NCI-H2171 (cell line): ENCODE measurements at regions not wholly inside any gene's neighbourhood (a gene's known extent, or its start where the extent isn't known, plus 50 kb on each side); places are given as distances from the start of the nearest gene placed in this dataset.

Experiments used
- DNase-seq: peaks from one replicate; lab custom pipeline; 2025; lab: John Stamatoyannopoulos, UW

GRCh38 chr11:119853581-119854360 is 124.8 kb upstream of the NECTIN1 start:
- DNase-seq = no peak

GRCh38 chr11:119852741-119853140 is 123.7 kb upstream of the NECTIN1 start:
- DNase-seq = no peak

- no peak for DNase-seq
Observed at GRCh38 chr11:119850822-119851409, 121.9 kb upstream of the NECTIN1 start.

GRCh38 chr11:119849872-119850271 is 120.9 kb upstream of the NECTIN1 start:
- DNase-seq = no peak

GRCh38 chr11:119847853-119848252 is 118.9 kb upstream of the NECTIN1 start:
- peak; percentile 45 for DNase-seq

GRCh38 chr11:119846374-119846773 is 117.4 kb upstream of the NECTIN1 start:
- DNase-seq = no peak

GRCh38 chr11:119845756-119846155 is 116.8 kb upstream of the NECTIN1 start:
- DNase-seq = no peak

GRCh38 chr11:119845305-119845704 is 116.3 kb upstream of the NECTIN1 start:
- DNase-seq = no peak

GRCh38 chr11:119844808-119845207 is 115.8 kb upstream of the NECTIN1 start:
- no peak for DNase-seq

- no peak for DNase-seq
Observed at GRCh38 chr11:119843877-119844276, 114.9 kb upstream of the NECTIN1 start.

GRCh38 chr11:119842731-119843130 is 113.7 kb upstream of the NECTIN1 start:
- DNase-seq = no peak

- DNase-seq = no peak
Observed at GRCh38 chr11:119839476-119840133, 110.6 kb upstream of the NECTIN1 start.

- no peak for DNase-seq
Observed at GRCh38 chr11:119835753-119836152, 106.8 kb upstream of the NECTIN1 start.

- no peak for DNase-seq
Observed at GRCh38 chr11:119832202-119832935, 103.4 kb upstream of the NECTIN1 start.

- no peak for DNase-seq
Observed at GRCh38 chr11:119831011-119831410, 102.0 kb upstream of the NECTIN1 start.

GRCh38 chr11:119830400-119830799 is 101.4 kb upstream of the NECTIN1 start:
- no peak for DNase-seq

- DNase-seq = no peak
Observed at GRCh38 chr11:119829402-119829801, 100.4 kb upstream of the NECTIN1 start.

- DNase-seq = no peak
Observed at GRCh38 chr11:119828819-119829218, 99.8 kb upstream of the NECTIN1 start.

GRCh38 chr11:119828006-119828405 is 99.0 kb upstream of the NECTIN1 start:
- DNase-seq = no peak

GRCh38 chr11:119827113-119827512 is 98.1 kb upstream of the NECTIN1 start:
- no peak for DNase-seq

GRCh38 chr11:119823077-119823476 is 94.1 kb upstream of the NECTIN1 start:
- DNase-seq = no peak

GRCh38 chr11:119816660-119817059 is 87.7 kb upstream of the NECTIN1 start:
- DNase-seq = no peak

GRCh38 chr11:119814766-119815165 is 85.8 kb upstream of the NECTIN1 start:
- DNase-seq = no peak
